ENCODE measurements at regions not wholly inside any gene's neighbourhood (a gene's known extent, or its start where the extent isn't known, plus 50 kb on each side); places are given as distances from the start of the nearest gene placed in this dataset.

GRCh38 chr5:143693651-143694252 is 118.2 kb upstream of the HMHB1 start:
- DNase-seq (ENCODE audit: low spot score) = no peak

- no peak for DNase-seq (ENCODE audit: low spot score)
Observed at GRCh38 chr5:143692342-143692741, 119.6 kb upstream of the HMHB1 start.

GRCh38 chr5:143691945-143692290 is 120.0 kb upstream of the HMHB1 start:
- no peak for DNase-seq (ENCODE audit: low spot score)

GRCh38 chr5:143691287-143691944 is 120.5 kb upstream of the HMHB1 start:
- no peak for DNase-seq (ENCODE audit: low spot score)

- DNase-seq (ENCODE audit: low spot score) = no peak
Observed at GRCh38 chr5:143687604-143688003, 124.4 kb upstream of the HMHB1 start.

GRCh38 chr5:143685246-143685815 is 126.6 kb upstream of the HMHB1 start:
- no peak for DNase-seq (ENCODE audit: low spot score)

- DNase-seq (ENCODE audit: low spot score) = no peak
Observed at GRCh38 chr5:143683459-143683858, 128.5 kb upstream of the HMHB1 start.

- DNase-seq (ENCODE audit: low spot score) = no peak
Observed at GRCh38 chr5:143682929-143683386, 129.0 kb upstream of the HMHB1 start.

GRCh38 chr5:143682246-143682905 is 129.6 kb upstream of the HMHB1 start:
- DNase-seq (ENCODE audit: low spot score) = no peak

GRCh38 chr5:143680672-143681259 is 131.2 kb upstream of the HMHB1 start:
- no peak for DNase-seq (ENCODE audit: low spot score)

- DNase-seq (ENCODE audit: low spot score) = peak; percentile 26
Observed at GRCh38 chr5:143679777-143680176, 132.2 kb upstream of the HMHB1 start.

GRCh38 chr5:143678148-143678905 is 133.6 kb upstream of the HMHB1 start:
- DNase-seq (ENCODE audit: low spot score) = no peak

GRCh38 chr5:143677403-143677802 is 134.6 kb upstream of the HMHB1 start:
- DNase-seq (ENCODE audit: low spot score) = no peak

- DNase-seq (ENCODE audit: low spot score) = no peak
Observed at GRCh38 chr5:143676802-143677201, 135.2 kb upstream of the HMHB1 start.

GRCh38 chr5:143674469-143674786 is 137.5 kb upstream of the HMHB1 start:
- no peak for DNase-seq (ENCODE audit: low spot score)

GRCh38 chr5:143673676-143674468 is 138.1 kb upstream of the HMHB1 start:
- DNase-seq (ENCODE audit: low spot score) = no peak

- DNase-seq (ENCODE audit: low spot score) = no peak
Observed at GRCh38 chr5:143672806-143673205, 139.2 kb upstream of the HMHB1 start.

GRCh38 chr5:143671674-143672569 is 140.0 kb upstream of the HMHB1 start:
- no peak for DNase-seq (ENCODE audit: low spot score)

- DNase-seq (ENCODE audit: low spot score) = no peak
Observed at GRCh38 chr5:143671021-143671420, 140.9 kb upstream of the HMHB1 start.

- DNase-seq (ENCODE audit: low spot score) = no peak
Observed at GRCh38 chr5:143665866-143666265, 146.1 kb upstream of the HMHB1 start.

All from LoVo (cell line).